GM19328 (cell line): ENCODE measurements at regions not wholly inside any gene's neighbourhood (a gene's known extent, or its start where the extent isn't known, plus 50 kb on each side); places are given as distances from the start of the nearest gene placed in this dataset.

Experiments used
- ATAC-seq: cut with Tn5 transposase; IDR thresholded peaks from one replicate; pipeline ENCODE4 v1.9.1; 2021; ENCODE audit warnings: mild to moderate bottlenecking, moderate library complexity; ENCODE audit not compliant: unreplicated experiment

- no peak for ATAC-seq
These were observed 149.1 kb upstream of the MOCS1 start for GRCh38 chr6:40083141-40083920.

DNA sequence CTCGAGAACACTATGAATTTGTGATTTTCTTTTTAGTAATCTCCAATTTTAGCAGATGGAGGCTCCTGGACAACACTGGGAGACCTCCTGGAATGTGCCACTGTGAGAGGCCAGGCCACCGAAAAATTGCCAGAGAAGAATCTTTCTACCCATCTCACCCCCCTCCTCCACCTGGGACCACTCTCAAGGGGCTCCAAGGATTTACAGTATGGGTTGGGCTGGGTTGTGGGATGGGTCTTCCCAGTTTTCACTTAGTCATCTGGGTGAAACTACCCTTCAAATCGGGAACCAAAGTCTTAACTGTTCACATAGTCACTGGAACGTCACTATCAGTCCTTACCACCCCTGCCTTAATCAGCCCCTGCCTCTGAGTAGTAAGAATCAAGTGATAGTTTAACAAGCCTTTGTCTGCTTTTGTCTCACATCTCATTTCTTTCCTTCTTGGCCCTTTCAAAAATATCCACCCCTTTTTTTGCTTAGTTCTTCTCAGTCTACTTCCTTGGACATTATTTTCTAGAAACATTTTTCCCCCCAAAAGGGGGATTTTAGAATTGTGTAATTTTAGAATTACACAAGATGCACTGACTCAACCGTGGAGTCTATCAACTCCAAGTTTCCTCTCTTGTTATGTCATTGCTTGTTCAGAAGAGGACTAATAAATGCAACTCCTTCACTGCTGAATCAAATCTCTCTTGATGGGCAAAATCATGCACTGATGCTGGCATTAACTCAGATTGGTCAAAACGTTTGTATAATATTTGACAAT, 148.2 kb upstream of the MOCS1 start:
- ATAC-seq: no peak

- ATAC-seq: no peak
These were observed 143.5 kb upstream of the MOCS1 start for GRCh38 chr6:40077736-40078135.

GRCh38 chr6:40077315-40077714, 143.1 kb upstream of the MOCS1 start:
- no peak for ATAC-seq

DNA sequence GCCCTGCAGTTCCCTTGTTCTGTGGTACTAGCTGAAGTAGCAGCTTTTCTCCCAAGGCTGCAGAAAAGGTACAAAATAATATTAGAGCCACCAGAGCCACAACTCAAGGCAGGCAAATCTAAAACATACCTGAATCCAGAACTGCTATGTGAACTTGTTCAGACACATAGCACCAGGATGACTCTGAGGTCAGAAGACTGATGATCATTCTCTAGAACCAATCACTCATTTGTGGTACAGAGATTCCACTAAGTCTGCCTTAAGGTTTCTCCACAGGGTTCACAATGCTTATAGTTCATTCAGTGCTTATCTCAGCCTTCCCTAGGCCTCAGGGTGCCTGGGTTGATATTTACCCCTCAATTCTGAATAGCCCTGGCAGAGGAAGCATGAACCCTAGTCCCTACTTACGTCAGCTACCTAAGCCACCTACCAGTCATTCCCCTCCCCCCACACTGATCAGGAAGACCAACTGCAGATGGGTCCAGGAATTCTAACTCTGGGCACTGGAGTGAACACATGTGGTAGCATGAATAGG, 140.9 kb upstream of the MOCS1 start:
- no peak for ATAC-seq

DNA sequence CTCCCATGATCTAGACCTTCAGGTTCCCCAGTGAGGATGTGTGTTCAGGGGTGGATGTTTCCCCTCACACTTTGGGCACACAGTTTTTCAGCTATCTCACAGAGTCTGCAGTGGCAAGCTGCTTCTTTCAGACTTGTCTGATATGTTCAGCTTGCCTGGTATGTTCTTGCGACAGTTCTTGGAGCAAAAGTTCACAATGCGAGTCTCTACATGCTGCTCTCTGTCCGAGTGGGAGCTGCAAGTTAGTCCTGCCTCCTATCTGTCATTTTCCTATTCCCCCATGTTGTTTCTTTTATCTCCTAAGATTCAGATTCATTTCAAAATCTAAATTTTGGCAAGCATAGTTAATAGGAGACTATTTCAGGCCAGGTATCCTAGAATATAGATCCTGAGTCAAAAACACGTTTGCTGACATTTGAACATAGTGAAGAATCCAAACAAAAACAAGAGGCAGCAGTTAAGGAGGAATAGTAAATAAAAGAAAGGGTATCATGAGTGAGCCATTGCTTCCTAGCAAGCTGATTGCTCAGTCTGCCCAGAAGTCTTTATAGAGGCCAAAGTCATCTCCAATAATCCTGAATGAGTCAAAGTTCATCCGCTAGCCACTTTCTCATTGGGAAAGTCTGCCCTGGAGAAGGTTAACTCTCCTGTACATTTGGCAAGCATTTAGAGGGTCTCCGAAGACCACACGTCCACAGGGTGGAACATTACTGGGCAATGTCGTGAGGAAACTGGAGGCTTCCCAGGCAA, 140.2 kb upstream of the MOCS1 start:
- ATAC-seq: no peak

- no peak for ATAC-seq
These were observed 132.1 kb upstream of the MOCS1 start for GRCh38 chr6:40066372-40066771.

GRCh38 chr6:40056865-40057264, 122.6 kb upstream of the MOCS1 start:
- ATAC-seq: no peak

DNA sequence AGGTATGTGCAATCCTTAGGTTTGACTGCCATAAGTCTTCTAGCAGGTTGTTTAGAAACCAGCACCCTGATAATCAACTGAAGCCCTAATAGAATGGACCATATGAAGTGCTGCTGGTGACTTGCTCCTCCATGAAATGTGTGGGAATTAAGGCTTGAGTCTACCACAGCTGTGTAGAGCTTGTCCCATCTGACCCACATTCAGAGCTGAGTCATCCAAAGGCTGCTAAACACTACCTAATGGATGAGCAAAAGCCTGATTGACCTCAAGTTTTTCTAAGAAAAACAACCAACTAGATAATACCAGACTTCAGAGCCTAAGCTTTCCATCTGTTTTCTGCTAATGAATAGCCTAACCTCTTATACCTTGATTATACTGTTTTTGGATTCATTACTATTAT, 120.3 kb upstream of the MOCS1 start:
- no peak for ATAC-seq

GRCh38 chr6:40054186-40054585, 119.9 kb upstream of the MOCS1 start:
- ATAC-seq: no peak

DNA sequence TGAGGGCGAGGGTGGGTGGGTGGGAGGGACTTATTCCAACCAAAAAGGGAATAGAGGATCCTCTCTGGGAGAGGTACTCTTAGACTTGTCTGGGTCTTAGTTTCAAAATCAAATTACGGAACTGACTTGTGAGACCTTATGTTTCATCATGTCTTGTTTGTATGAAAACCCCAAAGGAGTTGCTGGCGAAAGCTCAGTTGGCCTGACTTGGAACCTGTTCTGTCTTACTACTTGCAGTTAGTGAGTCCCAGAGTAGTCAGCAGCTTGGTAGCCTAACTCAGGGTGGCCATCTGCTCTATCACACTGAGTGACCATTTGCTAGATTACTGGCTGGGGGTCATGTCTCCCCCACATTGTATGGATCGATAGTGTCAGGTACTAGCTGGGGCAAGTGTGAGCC, 114.9 kb upstream of the MOCS1 start:
- no peak for ATAC-seq

DNA sequence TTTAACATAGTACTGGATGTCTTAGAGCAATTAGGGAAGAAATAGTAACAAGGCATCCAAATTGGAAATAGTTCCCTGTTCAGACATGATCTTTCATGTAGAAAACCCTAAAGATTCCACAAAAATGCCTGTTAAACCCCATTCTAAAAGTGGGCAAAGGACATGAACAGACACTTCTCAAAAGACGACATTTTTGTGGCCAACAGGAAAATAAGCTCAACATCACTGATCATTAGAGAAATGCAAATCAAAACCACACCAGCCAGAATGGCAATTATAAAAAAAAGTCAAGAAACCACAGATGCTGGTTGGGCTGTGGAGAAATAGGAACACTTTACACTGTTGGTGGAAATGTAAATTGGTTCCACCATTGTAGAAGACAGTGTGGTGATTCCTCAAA, 109.9 kb upstream of the MOCS1 start:
- ATAC-seq: no peak

GRCh38 chr6:40042232-40042631, 108.0 kb upstream of the MOCS1 start:
- ATAC-seq: no peak

DNA sequence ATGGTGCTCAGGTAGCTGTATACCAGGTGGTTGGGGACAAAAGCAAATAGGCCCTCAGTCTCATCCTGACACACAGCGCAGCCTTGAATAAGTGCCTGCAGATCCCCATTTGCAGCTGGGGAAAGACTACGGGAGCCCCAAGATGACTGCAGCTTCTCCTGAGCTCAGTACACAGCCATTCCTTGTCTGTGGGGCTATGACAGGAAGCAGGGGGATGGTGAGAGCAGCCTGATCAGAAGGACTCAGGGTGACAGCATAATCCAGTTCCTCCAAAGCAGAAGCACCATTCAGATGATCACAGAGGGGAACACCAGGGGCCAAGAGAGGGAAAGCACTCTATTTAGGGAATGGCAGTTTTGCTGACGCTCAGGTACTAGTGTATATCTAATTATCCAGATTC, 104.8 kb upstream of the MOCS1 start:
- no peak for ATAC-seq

DNA sequence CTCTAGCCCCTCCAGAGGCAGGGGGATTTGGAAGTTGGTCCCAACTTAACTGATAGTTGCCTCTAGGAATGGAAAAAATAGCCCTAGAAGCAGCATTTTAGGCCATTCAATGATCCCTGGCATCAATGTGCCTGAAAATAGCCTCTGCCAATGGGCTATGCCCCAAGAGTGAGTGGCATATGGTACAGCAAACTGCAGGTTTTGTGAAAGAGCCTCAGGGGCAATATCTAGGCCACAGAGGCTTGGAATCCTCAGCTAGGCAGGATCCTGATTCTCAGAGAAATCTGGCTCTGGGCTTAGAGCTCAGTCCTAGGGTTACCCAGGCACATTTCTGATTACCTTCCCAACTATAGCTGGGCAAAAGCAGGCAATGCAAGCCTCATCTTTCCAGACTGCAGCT, 104.4 kb upstream of the MOCS1 start:
- no peak for ATAC-seq

DNA sequence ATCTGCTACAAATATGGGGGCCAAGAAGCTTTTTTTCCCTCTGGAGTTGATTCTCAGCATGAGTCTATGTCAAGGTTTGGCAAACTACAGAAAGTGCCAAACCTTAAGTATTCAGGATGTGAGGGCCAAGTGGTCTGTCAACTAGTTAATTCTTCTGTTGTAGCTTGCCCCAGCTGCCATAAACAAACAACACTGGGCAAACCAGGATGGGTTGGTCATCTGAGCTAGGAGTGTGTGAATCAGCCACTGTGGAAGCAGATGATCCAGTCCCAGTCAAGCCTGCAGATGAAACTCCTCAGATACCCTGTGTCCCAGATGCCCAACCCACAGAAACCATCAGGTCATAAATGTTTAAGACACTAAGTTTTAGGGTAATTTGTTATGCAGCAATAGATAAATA, 103.0 kb upstream of the MOCS1 start:
- ATAC-seq: no peak

- ATAC-seq: no peak
These were observed 101.9 kb upstream of the MOCS1 start for GRCh38 chr6:40036186-40036585.

DNA sequence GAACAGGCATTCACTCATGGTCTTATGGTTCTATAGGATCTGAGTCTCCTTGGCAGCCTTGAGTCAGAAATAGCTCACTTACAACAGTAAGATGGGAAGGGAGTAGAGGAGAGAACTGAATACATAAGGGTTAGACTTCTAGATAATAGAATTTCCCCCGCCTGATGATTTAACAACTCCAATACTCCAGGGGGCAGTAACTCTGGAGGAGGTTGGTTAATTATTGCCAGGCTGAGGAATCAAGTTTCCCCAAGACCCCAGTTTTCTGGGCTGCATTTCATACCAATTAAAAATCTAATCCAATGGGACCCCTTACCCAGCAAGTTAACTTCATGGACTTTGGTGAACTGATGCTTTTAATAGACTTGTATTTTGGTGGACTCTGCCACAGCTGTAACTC, 94.2 kb upstream of the MOCS1 start:
- ATAC-seq: no peak

DNA sequence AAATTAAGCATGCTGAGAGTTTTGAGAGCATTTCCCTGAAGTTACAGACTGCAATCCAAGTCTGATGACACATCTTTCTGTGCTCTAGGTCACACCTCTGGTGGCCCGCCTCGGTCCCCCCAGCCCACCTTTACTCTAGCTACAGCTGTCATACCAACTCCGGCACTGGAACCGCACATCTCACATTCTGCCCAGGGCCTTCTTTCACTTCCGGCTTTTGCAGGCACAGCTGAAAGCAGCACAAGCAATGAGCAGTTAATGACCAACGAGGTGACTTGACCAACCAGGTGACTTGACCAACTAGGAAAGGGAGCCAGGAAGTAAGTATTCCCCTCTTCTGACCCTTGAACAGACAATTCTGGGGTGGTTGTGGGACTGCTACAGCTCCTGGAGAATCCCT, 88.6 kb upstream of the MOCS1 start:
- ATAC-seq: no peak

DNA sequence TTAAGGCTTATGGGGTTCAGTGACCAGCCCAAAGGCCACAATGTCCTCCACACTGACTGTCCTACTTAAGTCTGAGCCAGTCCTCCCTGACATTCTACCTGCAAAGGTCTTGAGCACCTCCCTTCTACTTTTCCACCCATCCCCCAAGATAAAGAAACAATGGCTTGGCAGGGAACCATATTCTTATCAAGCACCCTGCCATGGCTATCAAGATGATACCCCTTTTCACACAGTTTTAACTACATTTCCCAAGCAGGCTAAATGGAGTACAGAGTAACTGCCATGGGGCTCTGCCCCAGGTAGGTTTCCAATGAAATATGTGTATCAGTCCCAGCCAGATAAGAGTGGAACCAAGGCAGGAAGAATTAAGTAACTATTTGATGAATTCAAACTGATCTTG, 85.9 kb upstream of the MOCS1 start:
- no peak for ATAC-seq

DNA sequence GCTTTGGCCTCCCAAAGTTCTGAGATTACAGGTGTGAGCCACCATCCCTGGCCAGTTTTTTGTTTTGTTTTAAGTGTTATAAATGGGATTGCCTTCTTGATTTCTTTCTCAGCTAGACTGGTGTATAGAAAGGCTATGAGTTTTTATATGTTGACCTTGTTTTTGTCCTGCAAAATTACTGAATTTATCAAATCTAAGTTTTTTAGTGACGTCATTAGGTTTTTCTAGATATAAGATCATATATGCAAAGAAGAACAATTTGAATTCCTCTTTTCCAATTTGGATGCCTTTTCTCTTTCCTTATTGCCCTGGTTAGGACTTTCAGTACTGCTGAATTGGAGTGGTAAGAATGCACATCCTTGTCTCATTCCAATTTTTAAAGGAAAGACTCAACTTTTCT, 81.3 kb upstream of the MOCS1 start:
- ATAC-seq: no peak

DNA sequence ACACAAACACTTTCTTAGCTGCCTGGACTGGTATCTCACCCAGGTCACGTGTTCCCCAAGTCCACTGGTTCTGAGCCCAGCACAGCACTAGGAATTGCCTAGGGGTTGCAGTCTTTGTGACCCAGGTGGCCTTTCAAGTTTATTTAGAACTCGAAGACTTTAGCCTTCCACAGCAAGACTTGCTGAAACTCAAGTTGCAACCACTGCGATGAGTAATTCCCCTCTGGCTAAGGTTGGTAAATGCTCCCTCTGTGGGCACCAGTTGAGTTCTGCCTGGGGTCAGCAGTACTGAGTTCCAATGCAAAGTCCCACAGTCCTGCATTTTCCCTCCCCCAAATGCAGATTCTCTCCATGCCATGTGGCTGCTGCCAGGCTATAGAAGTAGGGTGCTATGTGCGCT, 77.6 kb upstream of the MOCS1 start:
- ATAC-seq: no peak
